NCI-H748 treated with DMSO at 0.1 percent for 48 hours (cell line): ENCODE measurements at regions not wholly inside any gene's neighbourhood (a gene's known extent, or its start where the extent isn't known, plus 50 kb on each side); places are given as distances from the start of the nearest gene placed in this dataset.
"Not testable (repeated sequence)": the region's sequence is repeated elsewhere in the genome, so short reads cannot be mapped to it uniquely, and the experiment has no call there.

Experiments
- DNase-seq: peaks from one replicate; lab custom pipeline; 2025; lab: John Stamatoyannopoulos, UW

- DNase-seq, result no peak
These were observed 156.9 kb upstream of the TTC29 start for GRCh38 chr4:147102596-147102995.

GRCh38 chr4:147103403-147103946, 157.8 kb upstream of the TTC29 start:
- DNase-seq, result no peak

DNA sequence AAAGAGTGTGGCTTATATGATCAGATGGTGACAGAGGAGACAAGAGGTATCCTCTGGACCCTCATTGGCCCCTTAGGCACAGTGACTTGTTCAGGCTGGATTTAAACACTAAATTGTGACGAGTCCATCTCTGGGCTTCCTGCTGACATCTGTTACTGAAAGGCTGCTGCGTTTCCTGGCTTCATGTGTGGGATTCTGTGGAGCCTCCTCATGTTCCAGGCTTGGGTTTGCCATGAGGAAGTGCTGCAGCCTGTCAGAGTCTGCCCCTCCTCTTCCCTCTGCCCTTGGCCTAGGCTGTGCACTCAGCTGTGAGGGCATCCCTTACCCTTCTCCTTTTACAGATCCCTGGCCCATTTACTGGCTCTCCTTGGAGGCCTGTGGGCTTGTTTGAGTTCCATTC, 159.1 kb upstream of the TTC29 start:
- DNase-seq, result no peak

DNA sequence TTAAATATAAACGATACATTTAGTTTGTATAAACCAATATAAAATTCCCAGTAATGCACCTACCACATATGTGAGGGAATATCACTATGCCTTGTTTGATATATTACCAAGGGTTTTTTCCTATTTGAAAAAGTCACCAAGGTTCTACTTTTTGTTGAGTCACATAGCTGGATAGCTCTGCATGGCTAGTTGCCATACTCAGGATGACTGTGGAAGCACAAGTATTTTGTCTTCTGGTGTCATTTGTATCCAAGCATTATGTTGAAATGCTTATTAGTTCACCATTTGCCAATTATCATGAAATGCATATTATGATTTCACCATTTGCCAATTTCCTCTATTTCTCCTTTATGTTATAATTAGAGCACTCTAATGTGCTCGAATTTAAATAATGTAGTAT, 162.7 kb upstream of the TTC29 start:
- no peak for DNase-seq

DNA sequence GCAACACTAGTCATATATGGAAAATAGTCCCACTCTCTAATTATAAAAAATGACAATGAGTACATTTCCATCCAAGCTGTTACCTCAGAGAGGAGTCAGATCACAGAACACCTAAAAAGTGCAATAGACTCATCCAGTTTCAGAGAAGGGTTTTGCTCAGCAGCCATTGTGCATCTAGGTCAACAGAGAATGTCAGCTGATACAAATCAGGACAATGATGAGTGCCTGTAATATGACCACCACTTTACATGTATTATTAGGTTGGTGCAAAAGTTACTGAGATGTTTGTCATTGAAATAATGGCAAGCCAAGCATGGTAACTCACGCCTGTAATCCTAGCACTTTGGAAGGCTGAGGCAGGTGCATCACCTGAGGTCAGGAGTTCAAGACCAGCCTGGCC, 164.1 kb upstream of the TTC29 start:
- DNase-seq, result no peak

DNA sequence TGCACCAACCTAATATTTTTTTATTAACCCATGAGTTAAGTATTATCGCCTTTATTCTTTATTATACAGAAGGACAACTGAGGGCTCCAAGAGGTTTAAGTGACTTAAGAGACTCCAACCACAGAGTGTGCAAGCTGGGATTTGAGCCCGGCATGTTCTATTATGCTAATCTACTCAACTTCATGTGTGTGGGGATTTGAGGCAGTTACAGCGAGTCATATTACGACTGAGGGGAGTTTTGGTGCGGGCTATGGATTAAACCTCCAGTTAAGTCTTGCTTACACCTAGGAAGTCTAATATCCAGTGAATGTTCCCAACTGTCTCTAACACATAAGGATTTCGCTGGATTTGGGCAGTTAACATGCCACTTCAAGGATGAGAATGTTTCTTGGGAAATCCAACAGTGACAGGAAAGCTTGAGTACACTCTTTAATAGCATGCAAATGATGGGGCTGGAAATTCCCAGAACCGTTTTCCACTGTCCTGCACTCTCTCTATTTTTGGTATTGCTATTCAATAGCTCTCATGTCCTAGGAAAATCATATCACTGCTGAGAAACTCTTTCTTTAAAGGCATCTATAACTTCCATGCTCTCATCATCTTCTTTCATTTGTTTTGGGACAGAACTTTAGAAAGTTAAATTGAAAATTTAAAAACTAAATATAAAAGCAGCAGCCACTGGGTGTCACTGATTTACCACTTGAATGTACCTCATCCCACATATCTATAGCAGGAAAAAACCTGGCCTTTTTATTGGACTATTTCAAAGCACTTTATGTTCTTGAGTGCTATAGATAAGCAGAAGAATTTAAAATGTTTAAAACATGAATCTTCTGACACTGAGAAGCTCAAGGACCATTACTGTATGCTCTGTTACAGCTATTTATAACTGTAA, 165.1 kb upstream of the TTC29 start:
- no peak for DNase-seq

GRCh38 chr4:147112196-147112595, 166.5 kb upstream of the TTC29 start:
- not testable (repeated sequence) for DNase-seq

GRCh38 chr4:147117431-147117830, 171.8 kb upstream of the TTC29 start:
- DNase-seq, result no peak

- DNase-seq, result no peak
These were observed 172.9 kb upstream of the TTC29 start for GRCh38 chr4:147118528-147118927.

DNA sequence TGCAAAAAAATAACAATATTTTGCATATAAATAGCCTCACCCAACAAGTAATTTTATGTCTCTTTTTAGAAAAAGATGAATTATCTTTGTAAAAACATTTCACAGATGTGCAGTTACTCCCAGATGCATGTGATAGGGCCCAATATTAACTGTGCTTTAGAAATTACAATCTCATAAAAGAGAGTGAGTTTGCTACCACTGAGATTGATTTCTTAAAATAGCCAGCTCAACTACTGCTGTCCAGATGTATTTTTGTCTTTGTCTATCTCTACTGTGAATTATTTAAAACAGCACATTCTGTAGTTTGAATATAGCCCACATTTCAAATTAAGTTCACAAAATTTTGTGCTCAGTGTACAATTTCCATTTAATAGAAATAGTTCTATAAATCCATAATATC, 177.0 kb upstream of the TTC29 start:
- DNase-seq, result no peak

GRCh38 chr4:147123146-147123545, 177.5 kb upstream of the TTC29 start:
- no peak for DNase-seq

- DNase-seq, result no peak
These were observed 183.1 kb upstream of the TTC29 start for GRCh38 chr4:147128787-147129186.

GRCh38 chr4:147129687-147130086, 184.0 kb upstream of the TTC29 start:
- DNase-seq, result no peak

- DNase-seq, result no peak
These were observed 189.0 kb upstream of the TTC29 start for GRCh38 chr4:147134536-147135210.

DNA sequence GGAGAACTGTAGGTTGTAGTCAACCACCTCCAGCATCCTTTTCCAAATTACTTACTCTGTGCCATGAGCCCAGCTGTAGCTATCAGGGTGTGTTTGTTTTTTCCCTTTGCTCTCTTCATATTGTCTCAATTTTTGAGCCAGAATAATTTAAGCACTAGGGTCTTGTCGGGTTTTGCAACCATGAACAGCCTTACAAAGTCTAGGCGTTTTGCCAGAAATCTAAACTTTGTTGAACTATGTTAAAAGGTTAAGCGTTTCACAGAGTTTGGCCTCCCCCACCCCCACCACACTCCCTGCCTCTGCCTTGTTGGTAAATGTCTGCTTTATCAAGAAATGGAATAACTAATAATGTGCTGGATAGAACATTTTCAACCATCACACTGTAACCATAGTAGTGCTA, 190.6 kb upstream of the TTC29 start:
- DNase-seq, result no peak

- DNase-seq, result no peak
These were observed 191.1 kb upstream of the TTC29 start for GRCh38 chr4:147136751-147137150.

- no peak for DNase-seq
These were observed 191.6 kb upstream of the TTC29 start for GRCh38 chr4:147137280-147137679.

- DNase-seq, result no peak
These were observed 192.5 kb upstream of the TTC29 start for GRCh38 chr4:147138171-147138570.

DNA sequence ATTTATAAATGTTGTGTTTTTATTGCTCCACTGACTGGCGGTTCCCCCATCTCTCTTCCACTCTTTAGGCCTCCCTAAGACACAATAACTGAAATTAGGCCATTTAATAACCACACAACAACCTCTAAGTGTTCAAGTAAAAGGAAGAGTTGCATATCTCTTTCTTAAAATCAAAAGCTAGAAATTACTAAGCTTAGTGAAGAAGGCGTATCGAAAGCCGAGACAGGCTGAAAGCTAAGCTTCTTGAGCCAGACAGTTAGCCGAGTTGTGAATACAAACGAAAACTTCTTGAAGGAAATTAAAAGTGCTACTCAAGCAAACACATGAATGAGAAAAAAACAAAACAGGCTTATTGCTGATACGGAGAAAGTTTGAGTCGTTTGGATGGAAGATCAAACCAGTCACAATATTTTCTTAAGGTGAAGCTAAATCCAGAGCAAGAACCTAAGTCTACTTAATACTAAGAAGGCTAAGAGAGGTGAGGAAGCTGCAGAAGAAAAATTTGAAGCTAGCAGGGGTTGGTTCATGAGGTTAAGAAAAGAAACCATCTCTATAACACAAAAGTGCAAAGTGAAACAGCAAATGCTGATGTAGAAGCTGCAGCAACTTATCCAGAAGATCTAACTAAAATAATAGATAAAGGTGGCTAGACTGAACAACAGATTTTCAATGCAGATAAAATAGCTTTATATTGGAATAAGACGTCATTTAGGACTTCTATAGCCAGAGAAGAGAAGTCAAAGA, 194.0 kb upstream of the TTC29 start:
- no peak for DNase-seq

DNA sequence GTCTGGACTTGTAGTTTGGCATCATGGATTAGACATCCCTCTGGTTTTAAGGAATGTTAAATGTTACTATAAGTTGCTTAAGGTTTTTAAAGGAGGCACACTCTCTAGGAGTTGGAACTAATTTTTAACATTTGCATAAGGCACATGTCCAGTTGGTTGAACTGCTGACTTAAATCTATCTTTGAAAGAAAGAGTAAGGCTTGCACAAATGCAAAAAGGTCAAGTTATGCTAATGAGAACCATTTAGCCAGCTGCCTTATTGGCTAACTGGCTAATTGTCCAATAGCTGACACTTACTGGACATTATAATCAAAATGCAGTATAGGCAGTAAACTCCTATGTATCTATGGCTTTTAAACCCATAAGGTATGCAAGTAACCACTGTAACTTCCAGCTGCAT, 206.1 kb upstream of the TTC29 start:
- no peak for DNase-seq

DNA sequence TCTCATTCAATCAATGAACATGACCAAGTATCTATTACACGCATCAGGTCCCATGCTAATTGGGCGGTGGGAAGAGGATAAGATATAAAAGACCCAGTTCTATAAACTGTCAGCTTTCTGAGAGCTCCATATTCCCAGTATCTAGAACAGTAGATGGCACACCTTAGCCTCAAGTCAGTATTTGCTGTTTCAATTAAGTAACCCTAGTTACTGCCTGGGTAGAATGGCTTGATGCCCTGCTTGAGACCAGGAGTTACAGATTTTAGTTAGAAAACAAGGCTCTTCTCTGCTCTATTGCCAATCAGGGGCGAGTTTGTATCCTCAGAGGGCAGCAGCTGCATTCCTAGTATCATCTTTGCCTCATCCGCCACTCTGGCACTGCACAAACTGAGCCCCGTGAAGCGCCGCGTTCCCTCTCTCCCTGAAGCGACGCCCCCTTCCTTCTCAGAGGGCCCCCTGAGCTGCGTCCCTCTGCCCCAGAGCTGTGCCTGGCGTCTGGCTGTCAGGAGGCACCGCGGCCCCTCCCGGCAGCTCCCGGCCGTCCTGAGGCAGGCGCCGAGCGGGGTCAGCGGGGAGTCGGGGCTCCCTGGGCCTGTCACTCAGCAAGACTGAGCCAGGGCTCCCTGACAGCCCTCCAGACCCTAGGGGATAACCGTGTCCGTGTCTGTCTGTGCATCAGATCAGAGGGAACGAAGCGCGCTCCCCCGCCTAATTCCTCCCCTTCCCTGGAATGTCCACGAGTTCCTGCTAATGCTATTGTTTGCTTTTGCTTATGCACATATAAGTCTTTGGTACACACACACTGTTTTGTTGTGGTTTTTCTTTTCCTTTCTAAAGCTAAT, 212.4 kb upstream of the TTC29 start:
- DNase-seq, result no peak
